HCT116 (cell line): ENCODE measurements at regions not wholly inside any gene's neighbourhood (a gene's known extent, or its start where the extent isn't known, plus 50 kb on each side); places are given as distances from the start of the nearest gene placed in this dataset.

Experiments used
- ATAC-seq: fragments of 200-7000 bp; cut with Tn5 transposase; 2 replicates; pipeline ENCODE4 v1.9.1; 2020; ENCODE audit warnings: mild to moderate bottlenecking, moderate library complexity
- BruUV-seq: library from RNA; stranded (reverse); fragments of 400-500 nt; replicated peaks from 2 replicates; lab custom pipeline; 2021; lab: Mats Ljungman, UMichigan
- CTCF ChIA-PET: fragments of 300-600 bp; sonication (Branson Sonifier 250); formaldehyde crosslinking; loops from one replicate; lab custom pipeline; 2021; ENCODE audit warnings: antibody characterized with exemption; lab: Charles Lee
- POLR2A ChIA-PET: fragments of 300-600, 350-600 bp; sonication (Branson Sonifier 250); formaldehyde crosslinking; loops from one replicate; lab custom pipeline; 2021; ENCODE audit warnings: antibody characterized with exemption; lab: Charles Lee
- RAD21 ChIA-PET, 2 experiments: fragments of 300-600 bp; sonication (Branson Sonifier 250); formaldehyde crosslinking; loops; one replicate each; lab custom pipeline; 2023; ENCODE audit warnings: low total read pairs in 2 of 2; ENCODE audit not compliant: uncharacterized antibody in 2 of 2, unreplicated experiment in 2 of 2, low non-redundant PET in 1 of 2; lab: Charles Lee
- DNase-seq: peaks from one replicate; pipeline ENCODE4 v3.0.0-alpha.2; 2010; ENCODE audit warnings: low read depth, low spot score
- H2AFZ ChIP-seq: fragments of 200-600 bp; shearing (Covaris generic), sonication (generic); 2 replicates; pipeline ENCODE4 v1.6.1; 2017; ENCODE audit warnings: low read depth, mixed run types, mixed read lengths, antibody characterized with exemption, low read length; ENCODE audit not compliant: poor library complexity, severe bottlenecking
- H3K27ac ChIP-seq: 2 replicates; pipeline ENCODE4 v1.5.1; 2012; ENCODE audit warnings: low read depth, low read length
- H3K27me3 ChIP-seq: fragments of 200-600 bp; sonication (generic); 2 replicates; pipeline ENCODE4 v1.6.1; 2016; ENCODE audit warnings: mixed run types, low read length, mixed read lengths; ENCODE audit not compliant: insufficient read depth
- H3K36me3 ChIP-seq, 2 experiments: fragments of 200-500 bp in 1 of 2; fragments of 200-600 bp in 1 of 2; sonication (Bioruptor generic) in 1 of 2; sonication (generic) in 1 of 2; 2 replicates each; pipeline versions ENCODE4 v1.5.1 to v1.6.1; 2014 to 2016; ENCODE audit warnings: low read length in 2 of 2, inconsistent platforms in 1 of 2, mixed read lengths in 1 of 2, mixed run types in 1 of 2; ENCODE audit not compliant: insufficient read depth in 2 of 2, control insufficient read depth in 1 of 2
- H3K4me1 ChIP-seq, 2 experiments: fragments of 200-600 bp in 1 of 2; sonication (generic) in 1 of 2; 2 replicates each; pipeline versions ENCODE4 v1.5.1 to v1.6.1; 2012 to 2017; ENCODE audit warnings: low read length in 2 of 2, inconsistent platforms in 1 of 2, mild to moderate bottlenecking in 1 of 2, mixed read lengths in 1 of 2, mixed run types in 1 of 2, moderate library complexity in 1 of 2; ENCODE audit not compliant: insufficient read depth in 2 of 2, control insufficient read depth in 1 of 2
- H3K4me2 ChIP-seq: fragments of 200-600 bp; sonication (generic); 2 replicates; pipeline ENCODE4 v1.6.1; 2017; ENCODE audit warnings: mixed run types, low read length, mixed read lengths
- H3K4me3 ChIP-seq, 2 experiments: fragments of 200-600 bp in 1 of 2; sonication (generic) in 1 of 2; replicated peaks in 1 of 2; 2 replicates each; pipeline ENCODE4 v1.5.1; 2011 to 2016; ENCODE audit warnings: low read length in 2 of 2, control low read depth in 1 of 2, low read depth in 1 of 2, mild to moderate bottlenecking in 1 of 2, mixed read lengths in 1 of 2, mixed run types in 1 of 2
- H3K79me2 ChIP-seq: fragments of 200-600 bp; sonication (generic); 2 replicates; pipeline ENCODE4 v1.6.1; 2017; ENCODE audit warnings: mild to moderate bottlenecking, mixed run types, low read length, moderate library complexity, mixed read lengths; ENCODE audit not compliant: insufficient read depth
- H3K9ac ChIP-seq: fragments of 200-600 bp; sonication (generic); 2 replicates; pipeline ENCODE4 v1.6.1; 2016; ENCODE audit warnings: low read length, mixed read lengths
- H3K9me2 ChIP-seq: fragments of 200-600 bp; sonication (generic), shearing (Covaris generic); 2 replicates; pipeline ENCODE4 v1.6.1; 2017; ENCODE audit warnings: mixed run types, mild to moderate bottlenecking, moderate library complexity; ENCODE audit not compliant: insufficient read depth
- H3K9me3 ChIP-seq, 2 experiments: fragments of 200-500 bp in 1 of 2; fragments of 200-600 bp in 1 of 2; sonication (Bioruptor generic) in 1 of 2; sonication (generic) in 1 of 2; 2 replicates each; pipeline ENCODE4 v1.6.1; 2014 to 2017; ENCODE audit warnings: low read length in 2 of 2, mixed read lengths in 2 of 2, inconsistent platforms in 1 of 2, low read depth in 1 of 2, mild to moderate bottlenecking in 1 of 2, mixed run types in 1 of 2, moderate library complexity in 1 of 2; ENCODE audit not compliant: control insufficient read depth in 1 of 2, insufficient read depth in 1 of 2
- H4K20me1 ChIP-seq: fragments of 200-600 bp; sonication (generic), shearing (Covaris generic); 2 replicates; pipeline ENCODE4 v1.6.1; 2017; ENCODE audit warnings: mixed run types, mild to moderate bottlenecking, moderate library complexity; ENCODE audit not compliant: insufficient read depth
- CBX3 ChIP-seq: IDR thresholded peaks from 2 replicates; pipeline ENCODE4 v1.6.1; 2012; ENCODE audit warnings: low read depth
- CTCF ChIP-seq, 3 experiments: fragments of 200-600 bp in 1 of 3; sonication (generic) in 1 of 3; IDR thresholded peaks in 2 of 3; conservative IDR thresholded peaks in 1 of 3; 2 replicates each; pipeline ENCODE4 v1.5.1; 2012 to 2017; ENCODE audit warnings: low read depth in 2 of 3, low read length in 2 of 3, antibody characterized with exemption in 1 of 3, borderline replicate concordance in 1 of 3, control low read depth in 1 of 3, mild to moderate bottlenecking in 1 of 3, mixed read lengths in 1 of 3, mixed run types in 1 of 3, moderate library complexity in 1 of 3; ENCODE audit not compliant: insufficient read depth in 1 of 3
- EZH2 ChIP-seq: fragments of 200-600 bp; sonication (generic); IDR thresholded peaks from 2 replicates; pipeline ENCODE4 v1.6.1; 2017; ENCODE audit warnings: antibody characterized with exemption, mixed run types
- JUND ChIP-seq: IDR thresholded peaks from 2 replicates; pipeline ENCODE4 v1.6.1; 2012
- POLR2AphosphoS5 ChIP-seq: IDR thresholded peaks from 2 replicates; pipeline ENCODE4 v1.6.1; 2011; ENCODE audit warnings: mild to moderate bottlenecking, low read depth, low read length, moderate library complexity
- SIN3A ChIP-seq: IDR thresholded peaks from 2 replicates; pipeline ENCODE4 v1.6.1; 2012; ENCODE audit warnings: low read depth
- SP1 ChIP-seq: IDR thresholded peaks from 2 replicates; pipeline ENCODE4 v1.6.1; 2012; ENCODE audit warnings: low read depth
- SRF ChIP-seq: IDR thresholded peaks from 2 replicates; pipeline ENCODE4 v1.6.1; 2012; ENCODE audit warnings: low read depth
- TCF7L2 ChIP-seq: IDR thresholded peaks from 2 replicates; pipeline ENCODE4 v1.7.0; 2011; ENCODE audit warnings: borderline replicate concordance, inconsistent platforms; ENCODE audit not compliant: insufficient read depth, insufficient read length; ENCODE audit errors: extremely low read depth
- YY1 ChIP-seq: IDR thresholded peaks from 2 replicates; pipeline ENCODE4 v1.6.1; 2011; ENCODE audit warnings: low read length, low read depth, moderate library complexity, mild to moderate bottlenecking; ENCODE audit not compliant: insufficient replicate concordance; ENCODE audit errors: extremely low read depth
- intact Hi-C: fragments of 100-400 bp; cut with micrococcal nuclease; formaldehyde crosslinking; loops from 2 replicates; pipeline ENCODE4 v1.10.0; 2022

- no peak overlapping the region for H2AFZ ChIP-seq
- no peaks in the 10 kb centered on the region for H3K79me2 ChIP-seq
- no peak overlapping the region for H3K4me2 ChIP-seq
- no peaks in the 10 kb centered on the region for H3K4me1 ChIP-seq
- no peaks in the 10 kb centered on the region for H3K27me3 ChIP-seq
- DNase-seq (no peak), ATAC-seq (no peak)
- H3K36me3 ChIP-seq, result no peaks in the 10 kb centered on the region
- no TSS peak for BruUV-seq
- H3K9me3 ChIP-seq, result peaks cover 8 to 31% of the 10 kb centered on the region in 2 experiments; a peak in 2 of 4 replicates
- no peak overlapping the region for H3K9ac ChIP-seq
- intact Hi-C loops, result no loop called here
- ChIA-PET RAD21 (no interaction called here), CTCF (no interaction called here), POLR2A (no interaction called here)
- H3K9me2 ChIP-seq, result no peaks in the 10 kb centered on the region
- TF ChIP-seq JUND (no peak), EZH2 (no peak)
- no peaks in the 10 kb centered on the region for H4K20me1 ChIP-seq
- H3K4me3 ChIP-seq, result no peak overlapping the region
- H3K27ac ChIP-seq, result no peak overlapping the region
Observed at GRCh38 chr3:74023395-74023794, 398.7 kb upstream of the PDZRN3 start.

GRCh38 chr3:74021449-74021848, 396.7 kb upstream of the PDZRN3 start:
- peaks cover 8 to 29% of the 10 kb centered on the region in 2 experiments; a peak in 2 of 4 replicates for H3K9me3 ChIP-seq
- no peak overlapping the region for H3K4me2 ChIP-seq
- TF ChIP-seq POLR2AphosphoS5 (no peak), SP1 (no peak), CBX3 (no peak), SRF (no peak), EZH2 (no peak), CTCF (IDR thresholded peaks at IDR 0.05 in 2 of 3, conservative IDR thresholded peaks at IDR 0.05 in 1 of 3; ENCODE audit: borderline replicate concordance in 1 of 3, insufficient read depth in 1 of 3, low read depth in 2 of 3, low read length in 2 of 3) (no peak), YY1 (no peak), SIN3A (no peak), JUND (no peak), TCF7L2 (no peak)
- H3K9me2 ChIP-seq, result no peaks in the 10 kb centered on the region
- H3K79me2 ChIP-seq, result no peaks in the 10 kb centered on the region
- H3K4me3 ChIP-seq, result no peak overlapping the region
- DNase-seq (no peak), ATAC-seq (no peak)
- no peaks in the 10 kb centered on the region for H3K36me3 ChIP-seq
- no peak overlapping the region for H3K27ac ChIP-seq
- no peaks in the 10 kb centered on the region for H4K20me1 ChIP-seq
- ChIA-PET POLR2A (no interaction called here), CTCF (no interaction called here), RAD21 (no interaction called here)
- no TSS peak for BruUV-seq
- no peak overlapping the region for H3K9ac ChIP-seq
- no peaks in the 10 kb centered on the region for H3K27me3 ChIP-seq
- H3K4me1 ChIP-seq, result no peaks in the 10 kb centered on the region
- H2AFZ ChIP-seq, result no peak overlapping the region
- intact Hi-C loops, result no loop called here
